SK-N-SH treated with all-trans-retinoic acid at 6 μM for 48 hours (cell line): ENCODE measurements at regions not wholly inside any gene's neighbourhood (a gene's known extent, or its start where the extent isn't known, plus 50 kb on each side); places are given as distances from the start of the nearest gene placed in this dataset.

Experiments used
- ATAC-seq: fragments of 200-7000 bp; cut with Tn5 transposase; 3 replicates; pipeline ENCODE4 v1.9.1; 2020; ENCODE audit warnings: mild to moderate bottlenecking, moderate library complexity
- ARNTL ChIP-seq: fragments of 450-650 bp; formaldehyde crosslinking; IDR thresholded peaks from 2 replicates; pipeline ENCODE4 v1.5.0; 2020; ENCODE audit warnings: low read depth, mild to moderate bottlenecking, moderate library complexity, borderline replicate concordance
- CSDC2 ChIP-seq: fragments of 250-450 bp; sonication (Bioruptor Pico); IDR thresholded peaks from 2 replicates; pipeline ENCODE4 v1.5.0; 2020; ENCODE audit warnings: mild to moderate bottlenecking, moderate library complexity
- ESRRG ChIP-seq: fragments of 250-450 bp; sonication (Bioruptor Pico); IDR thresholded peaks from 2 replicates; pipeline ENCODE4 v1.6.1; 2021; ENCODE audit warnings: mild to moderate bottlenecking
- GLIS3 ChIP-seq: fragments of 250-450 bp; sonication (Bioruptor Pico); IDR thresholded peaks from 2 replicates; pipeline ENCODE4 v1.5.0; 2020; ENCODE audit warnings: mild to moderate bottlenecking, moderate library complexity
- ISL1 ChIP-seq: fragments of 250-450 bp; sonication (Bioruptor Pico); IDR thresholded peaks from 2 replicates; pipeline ENCODE4 v2.1.2; 2022; ENCODE audit warnings: mild to moderate bottlenecking, moderate library complexity
- OSR1 ChIP-seq: fragments of 250-450 bp; sonication (Bioruptor Pico); IDR thresholded peaks from 2 replicates; pipeline ENCODE4 v1.8.0; 2022; ENCODE audit warnings: moderate library complexity, mild to moderate bottlenecking, inconsistent platforms
- PPARA ChIP-seq: fragments of 250-450 bp; sonication (Bioruptor Pico); IDR thresholded peaks from 2 replicates; pipeline ENCODE4 v1.5.0; 2020; ENCODE audit warnings: mild to moderate bottlenecking, borderline replicate concordance
- RARB ChIP-seq: fragments of 250-450 bp; sonication (Bioruptor Pico); IDR thresholded peaks from 2 replicates; pipeline ENCODE4 v1.8.0; 2021; ENCODE audit warnings: mild to moderate bottlenecking, moderate library complexity
- SNAI2 ChIP-seq: fragments of 250-450 bp; sonication (Bioruptor Pico); IDR thresholded peaks from 2 replicates; pipeline ENCODE4 v1.5.0; 2020; ENCODE audit warnings: mild to moderate bottlenecking, moderate library complexity
- TCF4 ChIP-seq: fragments of 250-450 bp; sonication (Bioruptor Pico); IDR thresholded peaks from 2 replicates; pipeline ENCODE4 v1.8.0; 2021; ENCODE audit warnings: mild to moderate bottlenecking, moderate library complexity, borderline replicate concordance
- TOX ChIP-seq: fragments of 250-450 bp; sonication (Bioruptor Pico); IDR thresholded peaks from 2 replicates; pipeline ENCODE4 v1.8.0; 2021; ENCODE audit warnings: mild to moderate bottlenecking, moderate library complexity, borderline replicate concordance
- ZC3H10 ChIP-seq: fragments of 250-450 bp; sonication (Bioruptor Pico); IDR thresholded peaks from 2 replicates; pipeline ENCODE4 v1.5.1; 2021; ENCODE audit warnings: mild to moderate bottlenecking, moderate library complexity
- ZFP3 ChIP-seq: fragments of 250-450 bp; sonication (Bioruptor Pico); IDR thresholded peaks from 2 replicates; pipeline ENCODE4 v1.5.0; 2020; ENCODE audit warnings: mild to moderate bottlenecking, moderate library complexity
- ZFP30 ChIP-seq: fragments of 450-650 bp; formaldehyde crosslinking; IDR thresholded peaks from 2 replicates; pipeline ENCODE4 v1.5.0; 2022; ENCODE audit warnings: mild to moderate bottlenecking, moderate library complexity
- ZNF565 ChIP-seq: fragments of 450-650 bp; formaldehyde crosslinking; conservative IDR thresholded peaks from 2 replicates; pipeline ENCODE4 v1.5.0; 2020; ENCODE audit warnings: low read depth, mild to moderate bottlenecking, moderate library complexity
- TF ChIP-seq, protein P1 (sequence below): fragments of 250-450 bp; sonication (Bioruptor Pico); IDR thresholded peaks from 2 replicates; pipeline ENCODE4 v1.8.0; 2021; ENCODE audit warnings: low read depth, mild to moderate bottlenecking, moderate library complexity, borderline replicate concordance
- TF ChIP-seq, protein P2 (sequence below): fragments of 250-450 bp; sonication (Bioruptor Pico); IDR thresholded peaks from 2 replicates; pipeline ENCODE4 v1.8.0; 2020; ENCODE audit warnings: mild to moderate bottlenecking, moderate library complexity, borderline replicate concordance
- TF ChIP-seq, protein P3 (sequence below): fragments of 250-450 bp; sonication (Bioruptor Pico); IDR thresholded peaks from 2 replicates; pipeline ENCODE4 v1.5.1; 2021; ENCODE audit warnings: mild to moderate bottlenecking, moderate library complexity
- TF ChIP-seq, protein P4 (sequence below): fragments of 250-450 bp; sonication (Bioruptor Pico); IDR thresholded peaks from 2 replicates; pipeline ENCODE4 v1.5.1; 2020; ENCODE audit warnings: low read depth, mild to moderate bottlenecking, moderate library complexity

DNA sequence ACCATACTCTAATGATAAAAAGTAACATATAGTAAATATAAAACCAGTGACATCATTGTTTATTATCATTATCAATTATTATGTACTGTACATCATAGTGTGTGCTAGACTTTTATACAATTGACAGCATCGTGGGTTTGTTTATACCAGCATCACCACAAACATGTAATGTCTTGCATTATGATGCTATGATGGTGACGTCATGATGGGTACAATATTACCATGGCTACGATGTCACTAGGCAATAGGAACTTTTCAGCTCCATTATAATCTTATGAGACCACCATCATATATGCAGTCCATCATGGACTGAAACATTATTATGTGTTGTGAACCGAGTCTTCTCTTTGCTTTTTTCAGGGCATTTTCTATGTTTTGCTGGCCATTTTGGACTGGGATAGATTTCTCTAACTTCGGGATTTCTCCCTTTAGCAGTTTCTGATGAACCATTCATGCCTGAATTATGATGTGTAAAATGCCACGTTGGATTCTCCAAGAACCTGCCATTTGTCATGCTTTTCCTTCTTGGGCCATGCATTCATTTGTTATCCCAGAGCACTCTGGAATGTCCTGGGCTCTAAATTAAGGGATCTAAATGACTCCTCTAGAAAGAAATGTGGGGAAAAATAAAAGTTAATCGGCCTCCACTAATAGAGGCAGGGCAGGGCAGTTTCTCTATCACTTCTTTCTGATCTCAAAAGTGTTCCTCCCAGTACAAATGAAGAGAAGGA is 325.6 kb upstream of the TNP1 start (continued):
- TF ChIP-seq RARB (CRISPR knock-in tag), result no peak
- TF ChIP-seq, all 23 proteins: peak for 0

DNA sequence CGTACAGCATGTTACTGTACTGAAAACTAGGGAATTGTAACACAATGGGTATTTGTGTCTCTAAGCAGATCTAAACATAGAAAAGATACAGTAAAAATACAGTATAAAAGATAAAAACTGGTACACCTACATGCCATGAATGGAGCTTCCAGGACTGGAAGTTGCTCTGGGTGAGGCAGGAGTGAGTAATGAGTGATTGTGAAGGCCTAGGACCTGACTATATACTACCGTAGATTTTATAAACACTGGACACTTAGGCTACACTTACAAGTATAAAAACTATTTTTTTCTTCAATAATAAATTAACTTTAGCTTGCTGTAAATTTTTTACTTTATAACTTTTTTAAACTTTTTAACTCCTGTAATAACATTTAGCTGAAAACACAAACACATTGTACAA is 324.4 kb upstream of the TNP1 start:
- ATAC-seq, result no peak

DNA sequence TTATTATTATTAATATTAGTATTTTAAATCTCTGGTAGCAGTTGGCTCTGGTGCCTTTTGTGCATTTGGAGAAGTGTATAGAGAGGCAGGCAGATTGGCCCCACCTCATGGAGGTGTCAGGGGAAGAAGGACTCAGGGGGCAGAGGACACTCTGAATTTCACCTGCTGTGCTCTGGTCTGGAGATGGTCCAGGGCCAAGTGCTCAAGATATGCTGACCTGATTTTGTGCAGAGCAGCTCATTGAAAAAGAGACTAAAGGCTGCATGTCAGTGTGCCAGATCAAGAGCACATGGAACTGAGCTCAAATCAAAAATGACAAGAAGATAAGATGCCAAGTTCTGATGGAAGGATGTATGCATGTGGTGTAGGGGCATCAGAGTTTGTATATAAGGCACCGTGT is 323.6 kb upstream of the TNP1 start:
- no peak for ATAC-seq
- TF ChIP-seq, protein P1, sequence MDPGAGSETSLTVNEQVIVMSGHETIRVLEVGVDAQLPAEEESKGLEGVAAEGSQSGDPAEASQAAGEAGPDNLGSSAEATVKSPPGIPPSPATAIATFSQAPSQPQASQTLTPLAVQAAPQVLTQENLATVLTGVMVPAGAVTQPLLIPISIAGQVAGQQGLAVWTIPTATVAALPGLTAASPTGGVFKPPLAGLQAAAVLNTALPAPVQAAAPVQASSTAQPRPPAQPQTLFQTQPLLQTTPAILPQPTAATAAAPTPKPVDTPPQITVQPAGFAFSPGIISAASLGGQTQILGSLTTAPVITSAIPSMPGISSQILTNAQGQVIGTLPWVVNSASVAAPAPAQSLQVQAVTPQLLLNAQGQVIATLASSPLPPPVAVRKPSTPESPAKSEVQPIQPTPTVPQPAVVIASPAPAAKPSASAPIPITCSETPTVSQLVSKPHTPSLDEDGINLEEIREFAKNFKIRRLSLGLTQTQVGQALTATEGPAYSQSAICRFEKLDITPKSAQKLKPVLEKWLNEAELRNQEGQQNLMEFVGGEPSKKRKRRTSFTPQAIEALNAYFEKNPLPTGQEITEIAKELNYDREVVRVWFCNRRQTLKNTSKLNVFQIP (CRISPR knock-in tag), result no peak
- no peak for TF ChIP-seq ESRRG (CRISPR knock-in tag)
- TF ChIP-seq, protein P2, sequence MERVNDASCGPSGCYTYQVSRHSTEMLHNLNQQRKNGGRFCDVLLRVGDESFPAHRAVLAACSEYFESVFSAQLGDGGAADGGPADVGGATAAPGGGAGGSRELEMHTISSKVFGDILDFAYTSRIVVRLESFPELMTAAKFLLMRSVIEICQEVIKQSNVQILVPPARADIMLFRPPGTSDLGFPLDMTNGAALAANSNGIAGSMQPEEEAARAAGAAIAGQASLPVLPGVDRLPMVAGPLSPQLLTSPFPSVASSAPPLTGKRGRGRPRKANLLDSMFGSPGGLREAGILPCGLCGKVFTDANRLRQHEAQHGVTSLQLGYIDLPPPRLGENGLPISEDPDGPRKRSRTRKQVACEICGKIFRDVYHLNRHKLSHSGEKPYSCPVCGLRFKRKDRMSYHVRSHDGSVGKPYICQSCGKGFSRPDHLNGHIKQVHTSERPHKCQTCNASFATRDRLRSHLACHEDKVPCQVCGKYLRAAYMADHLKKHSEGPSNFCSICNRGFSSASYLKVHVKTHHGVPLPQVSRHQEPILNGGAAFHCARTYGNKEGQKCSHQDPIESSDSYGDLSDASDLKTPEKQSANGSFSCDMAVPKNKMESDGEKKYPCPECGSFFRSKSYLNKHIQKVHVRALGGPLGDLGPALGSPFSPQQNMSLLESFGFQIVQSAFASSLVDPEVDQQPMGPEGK, result no peak
- TF ChIP-seq, protein P3, sequence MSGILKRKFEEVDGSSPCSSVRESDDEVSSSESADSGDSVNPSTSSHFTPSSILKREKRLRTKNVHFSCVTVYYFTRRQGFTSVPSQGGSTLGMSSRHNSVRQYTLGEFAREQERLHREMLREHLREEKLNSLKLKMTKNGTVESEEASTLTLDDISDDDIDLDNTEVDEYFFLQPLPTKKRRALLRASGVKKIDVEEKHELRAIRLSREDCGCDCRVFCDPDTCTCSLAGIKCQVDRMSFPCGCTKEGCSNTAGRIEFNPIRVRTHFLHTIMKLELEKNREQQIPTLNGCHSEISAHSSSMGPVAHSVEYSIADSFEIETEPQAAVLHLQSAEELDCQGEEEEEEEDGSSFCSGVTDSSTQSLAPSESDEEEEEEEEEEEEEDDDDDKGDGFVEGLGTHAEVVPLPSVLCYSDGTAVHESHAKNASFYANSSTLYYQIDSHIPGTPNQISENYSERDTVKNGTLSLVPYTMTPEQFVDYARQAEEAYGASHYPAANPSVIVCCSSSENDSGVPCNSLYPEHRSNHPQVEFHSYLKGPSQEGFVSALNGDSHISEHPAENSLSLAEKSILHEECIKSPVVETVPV, result no peak

More for the DNA sequence above, 324.4 kb upstream of the TNP1 start:
- TF ChIP-seq ISL1 (CRISPR knock-in tag), result no peak
- no peak for TF ChIP-seq ZFP30 (CRISPR knock-in tag)
- TF ChIP-seq ZC3H10, result no peak
- no peak for TF ChIP-seq ARNTL (CRISPR knock-in tag)
- TF ChIP-seq RARB (CRISPR knock-in tag), result no peak

DNA sequence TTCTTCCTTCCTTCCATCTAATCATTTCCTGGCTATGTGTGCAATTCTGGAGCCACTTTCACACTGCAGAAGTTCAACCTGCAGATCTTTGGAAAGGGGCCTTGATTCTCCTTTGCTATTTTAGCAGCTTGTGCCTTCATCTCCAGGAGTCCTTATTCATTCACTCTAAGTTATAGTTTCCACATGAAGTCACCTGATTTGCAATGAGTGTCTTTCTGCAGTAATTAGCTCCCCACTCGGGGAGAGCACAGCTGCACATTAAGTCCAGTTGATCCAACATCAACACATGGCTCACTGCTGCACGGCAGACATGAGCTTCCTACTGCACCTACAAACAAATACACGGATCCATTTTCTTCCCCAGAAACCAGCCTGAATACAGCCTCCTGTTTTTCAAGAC is 323.1 kb upstream of the TNP1 start:
- no peak for ATAC-seq
- TF ChIP-seq GLIS3 (CRISPR knock-in tag), result no peak
- TF ChIP-seq OSR1 (CRISPR knock-in tag), result no peak
- no peak for TF ChIP-seq TOX
- no peak for TF ChIP-seq TCF4 (CRISPR knock-in tag)
- TF ChIP-seq ZNF565 (CRISPR knock-in tag), result no peak
- no peak for TF ChIP-seq ESRRG (CRISPR knock-in tag)

DNA sequence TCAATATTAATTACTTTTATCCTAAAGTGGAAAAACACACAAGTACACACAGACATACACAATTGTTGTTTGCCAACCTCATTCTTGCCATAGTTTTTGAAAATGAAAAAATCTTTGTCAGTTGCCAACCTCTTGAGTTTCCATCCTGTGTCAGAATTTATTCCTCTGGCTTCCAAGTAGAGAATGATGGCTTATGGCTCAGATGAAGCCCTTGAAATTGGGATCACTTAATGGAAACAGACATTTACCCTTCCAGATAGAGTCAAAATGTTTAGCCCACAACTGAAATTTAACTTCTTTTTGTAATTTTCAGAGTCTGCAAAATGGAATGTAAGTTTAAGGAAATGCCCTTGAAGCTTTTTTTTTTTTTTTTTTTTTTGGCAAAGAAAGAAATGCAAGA is 321.6 kb upstream of the TNP1 start:
- no peak for ATAC-seq
- TF ChIP-seq ESRRG (CRISPR knock-in tag) (no peak), ISL1 (CRISPR knock-in tag) (no peak), OSR1 (CRISPR knock-in tag) (no peak), TCF4 (CRISPR knock-in tag) (no peak), SNAI2 (CRISPR knock-in tag) (no peak), CSDC2 (CRISPR knock-in tag) (no peak), ARNTL (CRISPR knock-in tag) (no peak), GLIS3 (CRISPR knock-in tag) (no peak), ZFP3 (CRISPR knock-in tag) (no peak)
- TF ChIP-seq, protein P3, result no peak

DNA sequence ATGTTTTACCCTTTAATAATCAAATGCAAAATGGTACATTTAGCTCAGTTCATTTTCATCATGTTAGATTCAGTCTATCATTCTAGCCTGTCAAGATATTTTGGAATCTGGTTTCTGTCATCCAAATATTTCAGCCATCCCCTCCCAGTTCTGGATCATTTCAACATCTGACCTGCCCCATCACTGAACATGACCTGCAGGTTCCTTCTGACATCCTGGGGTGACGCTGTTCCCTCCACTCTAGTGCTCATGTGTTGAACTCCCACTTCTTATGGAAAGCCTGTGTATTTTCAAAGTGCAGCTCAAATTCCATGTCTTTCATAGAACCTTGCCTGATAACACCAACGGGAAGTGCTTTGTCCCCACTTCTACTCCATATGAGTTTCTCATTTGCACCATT is 320.0 kb upstream of the TNP1 start:
- TF ChIP-seq PPARA (no peak), ZFP3 (CRISPR knock-in tag) (no peak), RARB (CRISPR knock-in tag) (no peak), SNAI2 (CRISPR knock-in tag) (no peak), OSR1 (CRISPR knock-in tag) (no peak), ISL1 (CRISPR knock-in tag) (no peak)
- TF ChIP-seq, protein P2, result no peak
- TF ChIP-seq, protein P4, sequence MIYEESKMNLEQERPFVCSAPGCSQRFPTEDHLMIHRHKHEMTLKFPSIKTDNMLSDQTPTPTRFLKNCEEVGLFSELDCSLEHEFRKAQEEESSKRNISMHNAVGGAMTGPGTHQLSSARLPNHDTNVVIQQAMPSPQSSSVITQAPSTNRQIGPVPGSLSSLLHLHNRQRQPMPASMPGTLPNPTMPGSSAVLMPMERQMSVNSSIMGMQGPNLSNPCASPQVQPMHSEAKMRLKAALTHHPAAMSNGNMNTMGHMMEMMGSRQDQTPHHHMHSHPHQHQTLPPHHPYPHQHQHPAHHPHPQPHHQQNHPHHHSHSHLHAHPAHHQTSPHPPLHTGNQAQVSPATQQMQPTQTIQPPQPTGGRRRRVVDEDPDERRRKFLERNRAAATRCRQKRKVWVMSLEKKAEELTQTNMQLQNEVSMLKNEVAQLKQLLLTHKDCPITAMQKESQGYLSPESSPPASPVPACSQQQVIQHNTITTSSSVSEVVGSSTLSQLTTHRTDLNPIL, result no peak
- ATAC-seq, result no peak
